ENCODE measurements at regions not wholly inside any gene's neighbourhood (a gene's known extent, or its start where the extent isn't known, plus 50 kb on each side); places are given as distances from the start of the nearest gene placed in this dataset.

DNA sequence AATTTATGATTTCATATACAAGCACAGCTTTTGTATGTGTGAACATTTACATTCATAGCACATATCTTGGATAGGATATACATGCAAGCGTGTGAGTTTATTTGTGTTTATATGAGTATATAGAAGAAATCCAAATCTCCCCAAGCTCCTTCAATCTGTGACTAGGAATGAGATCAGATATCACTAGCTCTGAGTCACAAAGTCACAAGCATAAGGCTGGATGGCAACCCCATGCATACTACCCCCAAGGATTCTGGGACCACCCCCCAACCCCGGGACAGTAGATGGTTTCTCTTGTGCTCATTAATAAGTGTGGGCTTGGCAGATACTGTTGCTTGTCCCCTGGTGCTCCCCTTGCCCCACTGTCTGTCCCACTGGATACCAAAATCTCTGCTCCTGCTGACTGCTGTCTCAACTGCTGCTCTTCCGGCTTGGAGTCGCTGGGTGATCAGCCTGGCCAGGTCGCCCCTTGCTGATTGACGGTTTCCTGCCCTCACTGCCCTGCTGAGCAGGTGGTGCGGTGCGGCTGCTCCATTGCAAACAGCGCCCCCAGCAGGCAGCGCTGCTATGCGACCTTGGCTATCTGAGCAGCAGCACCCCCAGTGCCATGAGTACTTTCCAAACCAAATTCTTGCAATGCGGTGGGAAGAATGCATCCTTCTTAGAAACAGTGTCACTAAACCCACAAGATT is 279.4 kb downstream of the CD83 start:
- TF ChIP-seq CTCF (IDR thresholded peaks at IDR 0.05) (peak in 2 of 7 experiments; percentile 24 to 39), POLR2A (IDR thresholded peaks at IDR 0.05) (no peak)

Data from body of pancreas (tissue), 4 donors.